ENCODE measurements at regions not wholly inside any gene's neighbourhood (a gene's known extent, or its start where the extent isn't known, plus 50 kb on each side); places are given as distances from the start of the nearest gene placed in this dataset.

GRCh38 chr5:82332886-82333615, 54.9 kb upstream of the RPS23 start:
- TF ChIP-seq CTCF (IDR thresholded peaks at IDR 0.05; ENCODE audit: low read length) = no peak
- no peak for TF ChIP-seq EZH2phosphoT487 (IDR thresholded peaks at IDR 0.05; ENCODE audit: low read length)

Data from MM.1S (cell line).